MM.1S (cell line): ENCODE measurements at regions not wholly inside any gene's neighbourhood (a gene's known extent, or its start where the extent isn't known, plus 50 kb on each side); places are given as distances from the start of the nearest gene placed in this dataset.

Experiments
- EZH2 ChIP-seq: fragments of 300-600 bp; sonication (generic); optimal IDR thresholded peaks from 2 replicates; pipeline ENCODE3; 2017; ENCODE audit warnings: low read depth, mild to moderate bottlenecking, antibody characterized with exemption, low read length, mixed read lengths
- EZH2phosphoT487 ChIP-seq: fragments of 300-600 bp; sonication (generic); IDR thresholded peaks from 2 replicates; pipeline ENCODE4 v1.6.1; 2018; ENCODE audit warnings: antibody characterized with exemption, low read length
- TF ChIP-seq, protein P1 (sequence below): fragments of 300-600 bp; sonication (generic); IDR thresholded peaks from 2 replicates; pipeline ENCODE4 v1.5.1; 2016; ENCODE audit warnings: antibody characterized with exemption, low read length, mixed read lengths

DNA sequence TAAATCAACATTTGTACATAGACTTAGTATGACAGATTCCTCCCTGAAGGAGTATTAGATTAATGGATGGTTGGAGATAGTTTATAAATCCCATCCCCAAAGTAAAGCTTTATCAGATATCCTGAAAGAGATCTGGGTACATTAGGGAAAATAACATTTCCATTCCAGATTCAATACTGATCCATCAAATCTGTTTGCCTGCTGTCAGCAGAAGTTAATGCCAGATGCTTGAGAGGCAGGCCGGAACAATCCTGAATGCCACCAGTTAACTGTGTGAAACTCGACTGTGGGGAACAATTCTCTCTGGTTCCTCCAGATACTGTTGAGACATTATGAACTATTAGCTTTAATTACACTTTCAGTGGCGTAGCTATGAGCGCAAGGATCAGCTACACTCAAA lies 1166.8 kb downstream of the MAT2B start:
- TF ChIP-seq, protein P1, sequence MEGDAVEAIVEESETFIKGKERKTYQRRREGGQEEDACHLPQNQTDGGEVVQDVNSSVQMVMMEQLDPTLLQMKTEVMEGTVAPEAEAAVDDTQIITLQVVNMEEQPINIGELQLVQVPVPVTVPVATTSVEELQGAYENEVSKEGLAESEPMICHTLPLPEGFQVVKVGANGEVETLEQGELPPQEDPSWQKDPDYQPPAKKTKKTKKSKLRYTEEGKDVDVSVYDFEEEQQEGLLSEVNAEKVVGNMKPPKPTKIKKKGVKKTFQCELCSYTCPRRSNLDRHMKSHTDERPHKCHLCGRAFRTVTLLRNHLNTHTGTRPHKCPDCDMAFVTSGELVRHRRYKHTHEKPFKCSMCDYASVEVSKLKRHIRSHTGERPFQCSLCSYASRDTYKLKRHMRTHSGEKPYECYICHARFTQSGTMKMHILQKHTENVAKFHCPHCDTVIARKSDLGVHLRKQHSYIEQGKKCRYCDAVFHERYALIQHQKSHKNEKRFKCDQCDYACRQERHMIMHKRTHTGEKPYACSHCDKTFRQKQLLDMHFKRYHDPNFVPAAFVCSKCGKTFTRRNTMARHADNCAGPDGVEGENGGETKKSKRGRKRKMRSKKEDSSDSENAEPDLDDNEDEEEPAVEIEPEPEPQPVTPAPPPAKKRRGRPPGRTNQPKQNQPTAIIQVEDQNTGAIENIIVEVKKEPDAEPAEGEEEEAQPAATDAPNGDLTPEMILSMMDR, result no peak
- TF ChIP-seq EZH2, result no peak
- TF ChIP-seq EZH2phosphoT487, result no peak
